ENCODE measurements at regions not wholly inside any gene's neighbourhood (a gene's known extent, or its start where the extent isn't known, plus 50 kb on each side); places are given as distances from the start of the nearest gene placed in this dataset.

GRCh38 chr1:168864266-168864665 is 135.3 kb upstream of the DPT start:
- Histone ChIP-seq H3K4me3 (no peak overlapping the region), H3K27ac (no peak overlapping the region)

GRCh38 chr1:168865850-168866620 is 137.0 kb upstream of the DPT start:
- H3K4me3 ChIP-seq: no peak overlapping the region
- no peak overlapping the region for H3K27ac ChIP-seq

GRCh38 chr1:168867941-168868634 is 139.1 kb upstream of the DPT start:
- no peak overlapping the region for H3K4me3 ChIP-seq
- H3K27ac ChIP-seq: no peak overlapping the region

- no peak overlapping the region for H3K4me3 ChIP-seq
- no peak overlapping the region for H3K27ac ChIP-seq
Observed at GRCh38 chr1:168871531-168871930, 142.5 kb upstream of the DPT start.

- Histone ChIP-seq H3K4me3 (no peak overlapping the region), H3K27ac (no peak overlapping the region)
Observed at GRCh38 chr1:168875831-168876230, 146.8 kb upstream of the DPT start.

- Histone ChIP-seq H3K4me3 (no peak overlapping the region), H3K27ac (no peak overlapping the region)
Observed at GRCh38 chr1:168876830-168877229, 147.8 kb upstream of the DPT start.

GRCh38 chr1:168879896-168880734 is 151.1 kb upstream of the DPT start:
- peak overlapping the region in 2 of 21 experiments; percentile 7 to 11 for H3K27ac ChIP-seq
- H3K4me3 ChIP-seq: no peak overlapping the region

- Histone ChIP-seq H3K4me3 (no peak overlapping the region), H3K27ac (no peak overlapping the region)
Observed at GRCh38 chr1:168881656-168882260, 152.8 kb upstream of the DPT start.

GRCh38 chr1:168887381-168887780 is 158.4 kb upstream of the DPT start:
- H3K4me3 ChIP-seq: no peak overlapping the region

GRCh38 chr1:168888418-168888817 is 159.4 kb upstream of the DPT start:
- H3K27ac ChIP-seq: no peak overlapping the region
- no peak overlapping the region for H3K4me3 ChIP-seq

More at GRCh38 chr1:168887381-168887780, 158.4 kb upstream of the DPT start:
- no peak overlapping the region for H3K27ac ChIP-seq

GRCh38 chr1:168892931-168893330 is 163.9 kb upstream of the DPT start:
- H3K27ac ChIP-seq: peak overlapping the region in 2 of 21 experiments; percentile 9 to 31
- no peak overlapping the region for H3K4me3 ChIP-seq

GRCh38 chr1:168893359-168893801 is 164.4 kb upstream of the DPT start:
- peak overlapping the region in 3 of 21 experiments; percentile 2 to 33 (median 31) for H3K27ac ChIP-seq
- H3K4me3 ChIP-seq: no peak overlapping the region

GRCh38 chr1:168894397-168894903 is 165.4 kb upstream of the DPT start:
- Histone ChIP-seq H3K4me3 (no peak overlapping the region), H3K27ac (no peak overlapping the region)

GRCh38 chr1:168897249-168897648 is 168.2 kb upstream of the DPT start:
- Histone ChIP-seq H3K27ac (no peak overlapping the region), H3K4me3 (no peak overlapping the region)

GRCh38 chr1:168903237-168903830 is 174.3 kb upstream of the DPT start:
- Histone ChIP-seq H3K4me3 (no peak overlapping the region), H3K27ac (no peak overlapping the region)

- no peak overlapping the region for H3K4me3 ChIP-seq
- no peak overlapping the region for H3K27ac ChIP-seq
Observed at GRCh38 chr1:168905633-168906032, 176.6 kb upstream of the DPT start.

GRCh38 chr1:168906367-168906766 is 177.4 kb upstream of the DPT start:
- H3K4me3 ChIP-seq: no peak overlapping the region
- H3K27ac ChIP-seq: no peak overlapping the region

GRCh38 chr1:168907053-168907452 is 178.0 kb upstream of the DPT start:
- no peak overlapping the region for H3K4me3 ChIP-seq
- no peak overlapping the region for H3K27ac ChIP-seq

- H3K4me3 ChIP-seq: no peak overlapping the region
- H3K27ac ChIP-seq: no peak overlapping the region
Observed at GRCh38 chr1:168907786-168908348, 178.9 kb upstream of the DPT start.
